NK-92 (cell line): ENCODE measurements at regions not wholly inside any gene's neighbourhood (a gene's known extent, or its start where the extent isn't known, plus 50 kb on each side); places are given as distances from the start of the nearest gene placed in this dataset.

Source experiments
- DNase-seq: peaks from one replicate; lab custom pipeline; 2025; ENCODE audit not compliant: unreplicated experiment; lab: John Stamatoyannopoulos, UW

GRCh38 chr9:129368444-129368978, 190.4 kb upstream of the IER5L start:
- no peak for DNase-seq

DNA sequence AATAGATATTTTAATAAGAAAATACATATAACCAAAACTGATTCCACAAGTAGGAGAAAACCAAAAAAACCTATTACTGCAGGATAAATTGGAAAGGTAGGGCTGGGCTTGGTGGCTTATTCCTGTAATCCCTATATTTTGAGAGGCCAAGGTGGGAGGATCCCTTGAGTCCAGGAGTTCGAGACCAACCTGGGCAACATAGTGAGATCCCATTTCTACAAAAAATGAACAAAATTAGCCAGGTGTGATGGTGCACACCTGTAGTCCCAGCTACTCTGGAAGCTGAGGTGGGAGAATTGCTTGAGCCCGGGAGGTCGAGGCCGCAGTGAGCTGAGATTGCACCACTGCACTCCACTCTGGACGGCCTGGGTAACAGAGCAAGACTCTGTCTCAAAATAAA, 189.2 kb upstream of the IER5L start:
- no peak for DNase-seq

DNA sequence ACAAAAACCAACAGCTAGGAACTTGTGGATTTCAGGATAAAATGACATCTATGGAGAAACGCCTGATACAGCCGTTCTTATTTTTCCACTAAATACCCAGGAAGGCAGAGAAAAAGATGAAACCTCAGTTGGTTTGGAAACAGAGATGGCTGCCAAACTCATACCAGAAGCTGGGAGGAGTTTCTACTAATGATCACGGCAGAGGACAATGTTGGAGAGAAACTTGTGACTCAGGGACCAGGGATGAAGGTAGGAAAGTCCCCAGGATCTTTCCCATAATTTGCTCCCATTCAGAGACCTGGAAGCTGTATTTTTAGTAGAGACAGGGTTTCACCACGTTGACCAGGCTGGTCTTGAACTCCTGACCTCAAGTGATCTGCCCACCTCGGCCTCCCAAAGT, 187.1 kb upstream of the IER5L start:
- no peak for DNase-seq

GRCh38 chr9:129363216-129363873, 185.3 kb upstream of the IER5L start:
- DNase-seq: no peak

DNA sequence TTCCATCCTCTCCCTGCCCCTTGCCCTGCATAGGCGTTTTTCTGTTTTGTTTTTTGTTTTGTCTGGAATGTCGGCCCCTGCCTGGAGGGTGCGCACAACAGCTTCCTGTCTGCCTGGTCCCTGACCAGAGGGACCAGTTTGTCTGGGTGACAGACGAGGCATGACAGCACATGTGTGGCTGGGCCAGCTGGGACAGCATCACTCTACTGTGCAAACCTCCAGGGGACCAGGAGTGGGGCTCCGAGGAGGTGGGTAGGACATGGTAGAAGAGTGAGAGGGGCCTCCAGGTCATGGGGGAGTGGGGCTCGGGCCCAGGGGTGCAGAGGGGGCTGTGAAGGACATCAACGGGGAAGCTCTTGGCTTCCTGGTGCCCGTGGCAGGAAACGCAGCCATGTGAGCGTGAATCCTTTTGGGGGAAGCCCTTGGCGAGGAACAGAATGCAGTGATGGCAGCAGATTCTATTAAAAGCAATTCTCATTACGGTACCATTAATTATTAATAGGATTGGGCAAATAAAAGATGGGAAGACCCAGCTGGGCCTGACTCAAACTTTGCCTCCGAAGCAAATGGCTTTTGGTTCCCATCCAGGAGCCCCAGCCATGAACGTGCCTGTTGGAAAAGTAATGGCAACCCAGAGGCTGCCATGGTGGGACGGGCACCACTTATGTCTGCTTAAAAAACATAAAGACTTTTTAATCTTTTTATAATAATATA, 184.4 kb upstream of the IER5L start:
- DNase-seq: no peak

GRCh38 chr9:129361196-129361595, 183.1 kb upstream of the IER5L start:
- no peak for DNase-seq

GRCh38 chr9:129359916-129360536, 182.0 kb upstream of the IER5L start:
- no peak for DNase-seq

DNA sequence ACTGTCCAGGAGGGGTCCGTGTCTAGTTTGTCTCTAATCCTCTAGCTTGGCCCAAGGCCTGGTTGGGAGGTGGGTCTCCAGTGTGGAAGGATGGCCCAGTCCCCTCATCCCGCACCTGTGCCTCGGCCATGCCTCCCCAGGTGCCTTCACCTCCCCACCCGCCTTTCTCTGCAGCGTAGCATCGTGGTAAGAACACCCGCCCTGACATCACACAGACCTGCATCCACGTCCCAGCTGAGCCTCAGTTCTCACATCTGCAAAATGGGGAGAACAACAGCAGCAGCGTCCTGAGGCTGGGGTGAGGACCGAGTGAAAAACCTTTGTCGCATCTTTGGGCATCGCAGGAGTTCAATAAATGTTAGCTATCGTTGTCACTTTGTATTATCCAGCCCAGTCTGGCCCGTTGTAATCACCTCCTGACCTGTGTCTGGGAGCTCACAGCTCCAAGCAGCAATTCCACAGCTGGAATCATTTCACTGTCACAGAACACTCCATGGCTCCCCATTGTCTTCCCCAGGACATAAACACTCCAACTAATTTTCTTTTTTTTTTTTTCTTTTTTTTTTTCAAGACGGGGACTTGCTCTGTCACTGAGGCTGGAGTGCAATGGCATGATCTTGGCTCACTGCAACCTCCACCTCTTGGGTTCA, 181.2 kb upstream of the IER5L start:
- DNase-seq: no peak

DNA sequence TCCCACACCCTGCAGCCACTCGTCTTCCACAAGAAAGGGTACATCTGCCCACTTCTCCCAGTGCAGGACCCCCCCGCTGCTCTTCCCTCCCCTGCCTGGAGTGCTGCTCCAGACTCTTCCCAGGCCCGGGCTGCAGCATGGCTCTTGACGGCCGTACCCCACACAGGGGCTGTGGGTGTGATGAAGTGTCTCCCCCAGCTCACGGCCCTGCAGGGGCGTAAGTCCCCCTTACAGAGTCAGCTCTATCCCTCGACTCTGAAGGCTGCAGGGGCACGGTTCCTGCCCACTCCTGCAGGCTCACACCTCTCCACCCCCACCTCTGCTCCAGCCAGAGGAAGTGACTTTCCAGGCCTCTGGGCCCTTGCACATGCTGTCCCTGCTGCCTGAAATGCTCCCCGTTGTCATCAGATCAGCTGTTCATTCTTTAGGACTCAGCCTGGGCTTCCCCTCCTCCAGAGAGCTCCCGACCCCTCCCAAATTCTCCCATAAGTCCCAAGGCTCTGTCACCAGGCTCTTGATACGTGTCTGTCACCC, 180.6 kb upstream of the IER5L start:
- no peak for DNase-seq

- DNase-seq: no peak
Measured at GRCh38 chr9:129357773-129358245, 179.7 kb upstream of the IER5L start.

DNA sequence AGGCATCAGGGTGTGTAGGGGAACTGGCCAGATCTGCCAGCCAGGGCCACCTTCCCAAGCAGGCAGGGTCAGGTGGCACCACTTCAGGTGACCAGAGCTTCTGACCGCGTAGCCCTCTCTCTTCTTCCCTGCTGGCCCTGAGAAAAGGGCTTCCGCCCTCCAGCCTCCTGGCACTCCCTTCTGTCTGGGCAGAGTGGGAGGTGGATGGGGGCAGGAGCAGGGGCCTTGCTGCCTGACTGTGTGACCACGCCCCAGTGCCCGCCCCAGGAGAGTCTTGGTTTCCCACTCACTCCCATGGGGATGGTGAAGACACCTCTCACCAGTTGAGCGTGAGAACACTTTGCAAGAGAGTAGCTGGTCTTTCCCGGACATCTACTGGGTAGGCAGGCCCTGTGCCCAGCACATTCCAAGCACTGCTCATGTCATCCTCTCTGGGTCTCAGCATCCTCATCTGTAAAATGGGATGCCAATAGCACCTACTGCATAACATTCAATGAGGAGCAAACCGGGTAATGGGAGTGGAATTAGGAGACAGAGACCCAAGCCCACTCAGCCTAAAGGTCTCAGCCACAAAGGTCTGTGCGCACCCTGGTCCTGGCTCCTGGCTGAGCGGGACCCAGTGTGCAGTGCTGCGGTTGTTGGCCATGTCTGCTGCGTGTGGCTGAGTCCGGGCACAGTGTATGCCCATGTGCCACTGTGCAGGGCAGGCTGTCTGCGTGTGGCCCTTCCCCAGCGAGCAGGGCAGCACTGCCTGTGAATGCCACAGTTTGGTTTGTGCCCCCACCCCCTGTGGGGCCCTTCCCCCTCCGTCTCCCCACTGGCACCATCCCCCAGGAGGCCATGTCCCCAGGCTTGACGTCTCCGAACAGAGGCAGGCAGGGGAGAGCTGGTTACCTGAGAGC, 179.1 kb upstream of the IER5L start:
- no peak for DNase-seq

GRCh38 chr9:129355631-129356030, 177.6 kb upstream of the IER5L start:
- no peak for DNase-seq

DNA sequence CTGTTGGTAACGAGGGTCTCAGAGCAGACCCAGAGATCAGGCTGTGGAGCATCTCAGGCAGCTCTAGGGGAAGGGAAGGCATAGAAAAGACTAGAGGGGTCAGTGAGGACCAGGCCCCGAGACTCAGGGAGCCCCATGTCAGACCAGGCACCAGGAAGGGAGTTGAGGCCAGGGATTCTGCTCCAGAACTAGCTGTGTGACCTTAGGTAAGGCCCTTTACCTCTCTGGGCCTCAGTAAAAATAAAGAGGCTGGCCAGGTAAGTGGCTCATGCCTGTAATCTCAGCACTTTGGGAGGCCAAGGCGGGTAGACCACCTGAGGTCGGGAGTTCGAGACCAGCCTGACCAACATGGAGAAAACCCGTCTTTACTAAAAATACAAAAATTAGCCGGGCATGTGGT, 176.4 kb upstream of the IER5L start:
- no peak for DNase-seq

- no peak for DNase-seq
Measured at GRCh38 chr9:129353697-129354336, 175.8 kb upstream of the IER5L start.

DNA sequence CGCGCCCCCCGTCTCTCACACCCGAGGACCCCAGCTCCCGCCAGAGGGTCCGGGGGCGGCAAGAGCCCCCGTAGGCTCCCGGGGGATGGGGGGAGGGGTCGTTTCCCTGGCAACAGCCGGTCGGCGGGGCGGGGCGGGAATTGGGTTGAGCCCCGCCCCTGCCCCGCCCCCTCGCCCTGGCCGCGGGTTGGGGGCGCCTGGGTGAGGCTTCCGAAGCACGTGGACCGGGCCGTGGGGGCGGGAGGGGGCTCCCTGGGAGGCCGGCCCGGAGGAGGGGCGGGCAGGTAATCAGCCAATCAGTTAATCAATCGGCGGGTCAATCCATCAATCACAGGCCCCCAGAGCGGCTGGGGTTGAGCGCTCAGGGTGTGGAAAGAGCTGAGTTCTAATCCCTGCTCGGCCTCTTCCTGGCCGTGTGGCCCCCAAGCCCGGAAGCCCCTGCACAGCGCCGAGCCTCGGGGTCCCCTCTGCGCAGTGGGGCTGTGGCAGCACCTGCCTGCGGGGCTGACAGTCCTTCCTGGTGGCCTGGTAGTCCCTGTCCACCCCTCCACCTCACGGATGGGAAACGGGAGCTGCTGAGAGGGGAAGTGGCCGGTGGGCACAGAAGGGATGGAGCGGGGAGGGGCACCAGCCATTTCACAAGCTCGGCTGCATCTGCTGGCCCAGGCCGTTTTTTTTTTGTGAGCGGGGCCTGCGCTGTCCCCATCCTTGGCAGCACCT, 174.2 kb upstream of the IER5L start:
- DNase-seq: no peak

- DNase-seq: no peak
Measured at GRCh38 chr9:129351642-129352145, 173.6 kb upstream of the IER5L start.

- DNase-seq: no peak
Measured at GRCh38 chr9:129351058-129351641, 173.1 kb upstream of the IER5L start.

- DNase-seq: no peak
Measured at GRCh38 chr9:129350143-129350935, 172.3 kb upstream of the IER5L start.
